ENCODE measurements at regions not wholly inside any gene's neighbourhood (a gene's known extent, or its start where the extent isn't known, plus 50 kb on each side); places are given as distances from the start of the nearest gene placed in this dataset.
"Not testable (repeated sequence)": the region's sequence is repeated elsewhere in the genome, so short reads cannot be mapped to it uniquely, and the experiment has no call there.

- DNase-seq (ENCODE audit: low spot score) = no peak
- TF ChIP-seq CTCF (IDR thresholded peaks at IDR 0.05; ENCODE audit: extremely low read depth, missing control alignments) = no peak
These were observed 235.3 kb downstream of the TOMM20 start for GRCh38 chr1:234893359-234893724.

- no peak for TF ChIP-seq CTCF (IDR thresholded peaks at IDR 0.05; ENCODE audit: extremely low read depth, missing control alignments)
- no peak for DNase-seq (ENCODE audit: low spot score)
These were observed 236.0 kb downstream of the TOMM20 start for GRCh38 chr1:234892642-234893041.

GRCh38 chr1:234891427-234891826, 237.2 kb downstream of the TOMM20 start:
- no peak for TF ChIP-seq CTCF (IDR thresholded peaks at IDR 0.05; ENCODE audit: extremely low read depth, missing control alignments)
- DNase-seq (ENCODE audit: low spot score) = no peak

- DNase-seq (ENCODE audit: low spot score) = no peak
- TF ChIP-seq CTCF (IDR thresholded peaks at IDR 0.05; ENCODE audit: extremely low read depth, missing control alignments) = no peak
These were observed 239.0 kb downstream of the TOMM20 start for GRCh38 chr1:234889643-234890042.

- not testable (repeated sequence) for DNase-seq (ENCODE audit: low spot score)
These were observed 240.4 kb downstream of the TOMM20 start for GRCh38 chr1:234888247-234888646.

- DNase-seq (ENCODE audit: low spot score) = no peak
- no peak for TF ChIP-seq CTCF (IDR thresholded peaks at IDR 0.05; ENCODE audit: extremely low read depth, missing control alignments)
These were observed 241.4 kb downstream of the TOMM20 start for GRCh38 chr1:234887016-234887900.

- no peak for TF ChIP-seq CTCF (IDR thresholded peaks at IDR 0.05; ENCODE audit: extremely low read depth, missing control alignments)
- no peak for DNase-seq (ENCODE audit: low spot score)
These were observed 242.3 kb downstream of the TOMM20 start for GRCh38 chr1:234886081-234886984.
